DMS53 treated with DMSO at 0.1 percent for 48 hours (cell line): ENCODE measurements at regions not wholly inside any gene's neighbourhood (a gene's known extent, or its start where the extent isn't known, plus 50 kb on each side); places are given as distances from the start of the nearest gene placed in this dataset.
"Not testable (repeated sequence)": the region's sequence is repeated elsewhere in the genome, so short reads cannot be mapped to it uniquely, and the experiment has no call there.

Experiments
- DNase-seq: peaks from one replicate; lab custom pipeline; 2025; ENCODE audit not compliant: unreplicated experiment; lab: John Stamatoyannopoulos, UW

DNA sequence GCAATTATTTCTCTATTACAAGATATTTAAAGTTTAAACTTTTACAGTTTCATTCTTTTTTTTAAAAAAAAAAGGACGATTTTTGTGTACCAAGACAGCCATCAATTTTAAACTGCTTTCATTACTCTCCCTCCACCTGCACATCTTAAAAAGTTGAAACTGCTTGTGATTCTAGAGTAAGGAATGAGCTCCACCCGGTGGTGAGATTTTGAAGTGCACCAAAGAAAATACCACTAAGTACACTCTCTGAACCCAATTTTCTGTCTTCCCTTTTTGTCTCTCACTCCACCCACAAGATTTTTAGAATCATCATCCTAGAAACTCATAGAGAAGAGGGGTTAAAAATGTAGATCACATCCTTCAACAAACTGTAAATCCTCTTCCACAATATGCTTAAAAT, 91.3 kb upstream of the WDR44 start:
- DNase-seq, result peak; percentile 19

DNA sequence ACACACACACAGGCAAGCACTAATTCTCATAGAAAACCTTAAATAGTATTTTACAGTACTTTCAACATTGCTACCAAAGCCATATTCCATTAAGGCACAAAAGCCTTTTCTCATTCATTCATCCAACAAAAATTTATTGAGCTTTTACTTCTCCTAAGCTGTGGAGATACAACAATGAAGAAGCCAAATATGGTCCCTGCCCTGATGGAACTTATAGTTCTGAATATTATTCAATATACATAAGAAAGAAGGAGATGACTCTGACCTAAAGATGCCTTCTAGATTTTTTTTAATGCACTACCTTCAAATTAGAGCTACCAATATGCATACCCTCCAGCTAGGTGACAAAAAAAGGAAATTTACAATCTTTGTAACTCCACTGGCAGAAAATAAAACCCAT, 90.0 kb upstream of the WDR44 start:
- DNase-seq, result no peak

DNA sequence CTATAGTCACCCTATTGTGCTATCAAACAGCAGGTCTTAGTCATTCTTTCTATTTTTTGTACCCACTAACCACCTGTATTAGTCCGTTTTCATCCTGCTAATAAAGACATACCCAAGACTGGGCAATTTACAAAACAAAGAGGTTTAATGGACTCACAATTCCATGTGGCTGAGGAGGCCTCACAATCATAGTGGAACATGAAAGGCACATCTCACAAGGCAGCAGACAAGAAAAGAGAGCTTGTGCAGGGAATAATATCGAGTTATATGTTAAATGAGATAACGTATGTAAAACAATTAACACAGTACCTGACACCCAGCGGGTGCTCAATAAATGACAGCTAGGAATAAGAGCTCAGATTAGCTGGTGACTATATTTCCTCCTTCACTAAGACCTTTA, 88.1 kb upstream of the WDR44 start:
- DNase-seq, result no peak

DNA sequence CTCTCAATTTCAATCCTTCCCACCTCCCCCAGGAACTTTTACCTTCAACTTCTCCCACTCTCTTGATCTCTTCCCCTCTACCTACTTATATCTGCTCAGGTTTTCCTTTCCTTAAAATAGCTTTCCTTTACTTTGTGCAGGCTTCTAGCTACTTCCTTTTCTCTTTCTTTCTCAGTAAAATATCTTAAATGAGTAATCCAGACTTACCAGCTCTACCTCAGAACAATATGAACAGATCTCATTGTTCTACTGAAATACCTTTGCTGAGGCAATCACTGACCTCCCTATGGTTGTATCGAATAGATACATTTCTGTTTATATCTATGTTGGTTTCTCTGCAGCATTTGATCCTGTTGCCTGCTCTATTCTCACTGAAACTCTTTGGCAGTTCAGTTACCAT, 86.7 kb upstream of the WDR44 start:
- DNase-seq, result no peak

DNA sequence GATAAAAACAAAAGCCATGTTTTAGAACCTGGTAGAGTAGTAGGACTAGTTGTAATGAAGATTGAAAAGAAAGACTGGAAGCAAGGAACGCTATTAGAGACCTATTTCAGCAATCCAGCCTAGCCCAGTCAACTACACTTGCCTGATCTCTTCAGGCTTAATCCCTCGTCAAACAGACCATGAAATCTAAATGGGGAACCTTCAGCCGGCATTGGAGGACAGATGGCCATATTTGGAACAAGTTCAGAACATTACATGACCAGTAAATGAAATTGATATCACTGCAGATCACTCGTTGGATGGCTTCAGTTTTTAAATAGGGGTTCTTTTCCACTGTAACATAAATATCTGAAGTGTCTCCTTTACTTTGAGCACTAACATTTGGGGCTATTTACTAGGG, 84.8 kb upstream of the WDR44 start:
- DNase-seq, result peak; percentile 64

DNA sequence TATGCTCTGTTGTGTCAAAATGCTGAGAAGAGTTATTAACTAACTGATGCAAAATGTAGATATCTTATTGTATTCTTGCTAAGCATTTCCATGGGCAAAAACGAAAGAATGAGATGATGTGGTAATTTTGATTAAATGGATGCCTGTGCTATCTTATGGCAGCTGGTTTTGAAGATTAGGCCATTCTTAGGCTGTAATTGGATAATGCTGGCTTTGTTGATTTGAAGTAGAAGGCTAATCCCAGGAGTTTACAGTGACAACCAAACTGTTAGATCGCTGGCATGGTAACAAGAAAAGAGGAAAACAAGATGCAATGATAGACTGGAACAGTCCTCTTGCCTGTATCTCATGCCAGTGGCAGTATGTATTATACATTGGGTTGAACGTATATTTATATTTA, 74.1 kb upstream of the WDR44 start:
- DNase-seq, result no peak

DNA sequence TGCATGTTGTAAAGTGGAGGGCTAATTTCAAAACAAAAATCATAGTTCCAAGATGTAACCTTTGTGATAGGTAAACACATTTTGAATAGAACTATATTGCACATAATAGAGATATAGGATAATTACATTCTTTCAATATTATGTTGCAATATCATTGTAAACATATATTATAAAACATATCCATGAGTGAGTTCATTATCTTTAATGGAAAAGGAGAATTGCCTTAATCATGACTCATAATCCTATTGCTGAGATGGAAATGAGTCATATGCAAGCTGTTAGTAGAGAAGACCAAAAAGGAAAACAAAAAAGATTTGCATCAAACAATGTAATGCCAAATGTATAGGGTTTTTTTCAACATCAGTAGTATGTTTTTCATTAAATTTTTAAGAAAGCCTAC, 73.7 kb upstream of the WDR44 start:
- DNase-seq, result no peak

DNA sequence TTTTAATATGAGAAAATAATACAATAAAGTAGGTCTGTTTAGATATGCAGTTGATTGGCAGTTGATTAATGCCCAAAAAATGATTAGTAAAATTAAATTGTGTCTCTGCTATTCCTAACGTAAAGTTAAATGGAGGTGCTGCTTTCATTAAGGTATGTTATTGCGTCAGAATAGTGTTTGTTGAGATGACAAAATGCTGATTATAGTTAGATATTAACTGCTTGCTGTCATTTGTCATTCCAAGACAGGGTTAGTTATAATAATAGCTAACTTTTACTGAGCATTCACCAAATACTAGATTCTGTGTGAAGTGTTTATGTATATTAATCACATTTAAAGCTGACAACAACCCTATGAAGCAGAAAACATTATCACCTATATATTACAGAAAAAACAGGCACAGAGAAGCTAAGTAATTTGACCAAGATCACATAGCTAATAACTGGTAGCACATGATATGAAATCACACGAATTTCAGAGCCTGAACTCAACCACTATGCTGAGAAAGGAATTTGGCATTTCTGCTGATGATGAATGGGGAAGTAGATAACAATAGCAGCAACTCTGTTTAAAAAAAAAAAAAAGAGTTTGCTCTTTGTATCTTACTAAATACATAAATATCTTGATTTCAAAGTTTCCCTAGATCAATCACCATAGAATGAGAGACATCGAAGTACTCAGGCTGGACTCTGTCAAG, 59.7 kb upstream of the WDR44 start:
- DNase-seq, result no peak

DNA sequence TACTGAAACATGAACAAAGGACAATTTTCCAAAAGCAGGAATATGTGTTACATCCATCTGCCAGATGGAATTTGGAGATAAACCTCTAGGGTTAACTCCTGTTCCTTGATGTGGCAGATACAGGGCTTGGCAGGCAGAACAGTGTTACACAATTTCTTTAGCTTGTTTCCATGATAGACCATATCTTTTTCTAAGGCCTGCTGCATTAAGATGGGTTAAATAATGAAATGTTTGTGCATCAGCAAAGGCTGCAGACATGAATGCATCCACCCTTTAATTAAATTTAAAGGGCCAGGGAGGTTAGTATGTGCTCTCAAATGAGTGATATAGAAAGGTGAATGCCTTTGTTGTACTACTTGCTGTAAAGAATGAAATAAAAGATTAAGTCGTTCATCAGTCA, 50.1 kb upstream of the WDR44 start:
- not testable (repeated sequence) for DNase-seq
